Coronary artery (tissue), 2 donors: ENCODE measurements at regions not wholly inside any gene's neighbourhood (a gene's known extent, or its start where the extent isn't known, plus 50 kb on each side); places are given as distances from the start of the nearest gene placed in this dataset.
A peak's percentile ranks its signal among the peaks of the same experiment; 100 is the strongest.

Source experiments
- DNase-seq: peaks from one replicate; pipeline ENCODE4 v3.0.0-alpha.2; 2017; ENCODE audit warnings: low spot score
- H3K27ac ChIP-seq, 2 donors: fragments of 200-600 bp; sonication (generic); one replicate each; pipeline ENCODE4 v1.5.1; 2016 to 2019
- H3K4me3 ChIP-seq: fragments of 200-600 bp; sonication (generic); 2 replicates; pipeline ENCODE4 v1.5.1; 2016; ENCODE audit warnings: mild to moderate bottlenecking, moderate library complexity
- CTCF ChIP-seq: fragments of 200-600 bp; sonication (generic); IDR thresholded peaks from one replicate; pipeline ENCODE4 v1.5.1; 2019; ENCODE audit warnings: antibody characterized with exemption

DNA sequence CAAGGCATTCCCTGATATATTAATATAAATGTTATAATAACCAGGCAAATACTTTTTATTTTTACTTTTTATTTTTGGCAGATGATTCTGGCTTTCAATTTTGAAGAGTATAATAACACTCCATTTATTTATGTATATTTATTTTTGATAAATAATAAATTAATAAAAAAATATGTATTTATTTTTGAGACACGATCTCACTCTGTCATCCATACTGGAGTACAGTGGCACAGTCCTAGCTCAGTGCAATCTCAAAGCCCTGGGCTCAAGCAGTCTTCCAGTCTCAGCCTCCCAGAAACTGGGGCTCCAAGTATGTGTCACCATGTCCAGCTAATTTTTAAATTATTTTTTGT lies 93.4 kb upstream of the ITGA6 start:
- no peak overlapping the region for H3K4me3 ChIP-seq
- no peak for TF ChIP-seq CTCF
- no peak for DNase-seq
- H3K27ac ChIP-seq, result no peak overlapping the region

- DNase-seq, result no peak
These were observed 92.4 kb upstream of the ITGA6 start for GRCh38 chr2:172334988-172335387.

DNA sequence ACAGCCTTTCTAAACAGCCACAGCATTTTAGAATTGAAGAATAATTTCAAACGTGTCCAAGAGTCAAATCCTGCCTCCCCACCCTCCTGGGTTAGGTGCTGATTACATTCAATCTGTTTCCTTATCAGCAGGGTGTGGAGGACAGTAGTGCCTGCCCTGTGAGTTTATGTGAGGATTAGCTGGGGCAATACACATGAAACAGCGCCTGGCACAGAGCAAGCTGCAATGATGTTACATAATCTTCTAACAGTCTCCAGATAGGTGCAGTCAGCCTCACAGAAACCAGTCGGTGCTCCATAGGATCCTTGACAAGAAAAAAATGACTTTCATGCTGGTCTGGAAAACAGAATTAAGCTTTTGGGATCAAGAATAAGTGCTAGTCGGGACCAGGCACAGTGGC lies 91.7 kb upstream of the ITGA6 start:
- no peak for DNase-seq
- TF ChIP-seq CTCF, result no peak
- Histone ChIP-seq H3K27ac (no peak overlapping the region), H3K4me3 (no peak overlapping the region)

More at GRCh38 chr2:172334988-172335387, 92.4 kb upstream of the ITGA6 start:
- TF ChIP-seq CTCF, result no peak
- Histone ChIP-seq H3K4me3 (no peak overlapping the region), H3K27ac (no peak overlapping the region)

- Histone ChIP-seq H3K27ac (no peak overlapping the region), H3K4me3 (no peak overlapping the region)
- no peak for DNase-seq
- no peak for TF ChIP-seq CTCF
These were observed 90.7 kb upstream of the ITGA6 start for GRCh38 chr2:172336681-172337080.

GRCh38 chr2:172339371-172340010 lies 87.9 kb upstream of the ITGA6 start:
- no peak for DNase-seq
- Histone ChIP-seq H3K4me3 (peak overlapping the region; percentile 35), H3K27ac (no peak overlapping the region)
- no peak for TF ChIP-seq CTCF

DNA sequence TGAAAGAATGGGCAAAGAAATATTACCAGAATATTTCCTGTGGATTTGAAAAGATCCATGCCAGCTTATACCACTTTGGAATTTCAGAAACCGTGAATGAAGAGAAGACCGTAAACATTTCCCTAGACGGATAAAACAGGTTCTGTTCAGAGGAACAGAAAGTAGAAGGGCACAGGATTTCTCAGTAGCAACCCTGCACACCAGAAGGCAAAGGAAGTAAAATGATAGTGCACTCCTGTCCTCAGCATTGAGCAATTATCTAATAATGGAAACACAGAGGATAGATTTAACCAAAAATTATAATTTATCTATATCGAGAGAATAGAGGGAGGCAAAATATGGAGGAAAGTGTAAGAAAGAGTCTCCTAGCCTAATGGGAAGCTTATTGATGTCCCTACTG lies 87.0 kb upstream of the ITGA6 start:
- TF ChIP-seq CTCF, result no peak
- Histone ChIP-seq H3K27ac (no peak overlapping the region), H3K4me3 (no peak overlapping the region)
- no peak for DNase-seq

- DNase-seq, result no peak
- H3K4me3 ChIP-seq, result no peak overlapping the region
- no peak for TF ChIP-seq CTCF
- peak overlapping the region in 1 of 2 donors; percentile 4 for H3K27ac ChIP-seq
These were observed 85.3 kb upstream of the ITGA6 start for GRCh38 chr2:172342078-172342477.
